Stimulated activated CD4-positive, alpha-beta T cell treated with anti-CD3 and anti-CD28 coated beads, Interleukin-15, amount 100 ng/mL, for 48 hours (primary cell): ENCODE measurements at regions not wholly inside any gene's neighbourhood (a gene's known extent, or its start where the extent isn't known, plus 50 kb on each side); places are given as distances from the start of the nearest gene placed in this dataset.

Source experiments
- DNase-seq, 2 donors: peaks; one replicate each; pipeline ENCODE4 v3.0.0-alpha.2; 2020; ENCODE audit warnings: low read depth in 2 of 2

DNA sequence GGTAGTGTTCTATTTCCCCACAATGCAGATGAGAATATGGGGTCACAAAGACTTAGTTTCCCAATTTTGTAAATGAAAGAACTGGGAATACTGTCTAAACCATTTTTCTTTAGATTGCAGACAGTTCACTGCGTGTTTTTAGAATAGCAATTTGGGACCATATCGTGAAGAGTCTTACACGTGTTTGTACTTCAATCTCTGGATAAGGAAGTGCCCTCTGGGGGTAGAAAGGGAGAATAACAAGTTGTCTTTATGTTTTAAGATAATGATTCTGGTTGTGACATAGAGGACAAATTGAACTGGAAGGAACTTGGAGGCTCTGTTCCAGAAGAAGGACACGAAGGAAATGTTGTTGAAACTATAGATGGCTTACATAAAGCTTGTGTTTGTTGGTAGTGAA, 457.7 kb downstream of the CBLN2 start:
- DNase-seq = no peak

DNA sequence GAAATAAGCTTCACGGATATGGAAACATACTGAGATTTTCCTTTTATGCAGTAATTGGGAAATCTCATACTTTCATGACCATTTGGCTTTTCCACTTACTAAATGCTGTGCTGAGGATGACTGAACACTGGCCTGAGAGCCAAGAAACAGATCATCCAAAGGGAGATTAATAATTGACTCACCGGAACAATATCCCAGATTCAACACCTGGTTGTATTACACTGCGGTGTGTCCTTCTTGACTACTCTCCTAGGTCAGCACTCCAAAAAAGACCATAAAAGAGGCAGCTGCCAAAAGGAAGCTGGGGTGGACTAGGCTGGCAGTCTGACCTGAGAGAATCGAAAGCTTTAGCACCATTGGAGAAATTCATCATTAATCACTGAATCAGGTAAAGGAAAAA, 469.1 kb downstream of the CBLN2 start:
- DNase-seq = no peak

DNA sequence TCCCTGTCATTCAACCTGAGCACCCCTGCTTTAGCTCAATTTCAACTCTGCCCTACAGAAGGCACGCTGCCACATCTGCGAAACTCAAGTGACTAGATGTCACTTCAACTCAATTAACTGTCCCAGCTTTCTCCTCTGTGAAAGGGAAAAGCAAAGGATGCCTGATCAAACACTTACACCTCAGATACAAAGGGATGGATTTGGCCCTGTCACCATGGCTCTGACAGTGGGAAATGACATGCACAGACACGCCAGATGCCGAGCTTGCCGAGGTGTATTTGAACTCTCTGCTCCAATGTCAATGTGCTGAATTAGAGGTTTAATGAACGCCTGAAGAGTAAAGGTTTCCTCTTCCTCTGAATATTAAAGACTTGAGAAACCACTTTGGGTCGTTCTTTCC, 481.1 kb downstream of the CBLN2 start:
- DNase-seq = no peak

DNA sequence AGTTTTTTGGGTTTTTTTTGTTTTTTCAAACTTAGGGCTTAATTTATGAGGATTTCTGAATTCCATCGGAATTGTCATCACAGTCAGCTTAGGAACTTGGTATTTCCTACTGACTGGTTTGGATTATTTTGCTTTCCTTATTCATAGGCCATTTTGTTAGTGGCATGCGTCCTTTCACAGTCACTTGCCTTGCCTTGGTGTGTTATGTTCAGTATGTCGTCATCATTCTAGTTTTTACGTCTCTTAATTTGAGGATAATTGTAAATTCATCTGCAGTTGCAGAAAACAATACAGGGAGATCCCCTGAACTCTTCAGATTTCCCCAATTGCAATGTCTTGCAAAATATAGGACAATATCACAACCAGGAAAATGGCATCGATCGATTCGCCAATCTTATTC, 485.3 kb downstream of the CBLN2 start:
- DNase-seq = no peak

DNA sequence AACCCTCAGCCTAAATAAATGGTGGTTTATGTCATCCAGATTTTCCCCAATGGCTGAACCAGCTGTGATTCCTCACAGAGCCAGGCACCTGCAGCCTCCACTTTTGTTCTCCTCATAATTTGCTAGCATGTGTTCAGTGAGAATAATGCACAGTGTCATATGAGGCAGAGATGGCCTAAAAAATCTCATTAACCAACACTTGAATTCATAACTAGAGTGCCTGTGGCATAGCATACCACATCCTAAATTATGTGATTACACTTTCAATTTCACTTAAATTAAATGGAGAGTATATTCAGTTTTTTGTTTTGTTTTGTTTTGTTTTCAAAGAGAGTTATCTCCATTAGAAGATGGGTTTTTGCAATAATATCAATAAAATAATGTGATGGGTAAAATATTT, 488.0 kb downstream of the CBLN2 start:
- DNase-seq = no peak

DNA sequence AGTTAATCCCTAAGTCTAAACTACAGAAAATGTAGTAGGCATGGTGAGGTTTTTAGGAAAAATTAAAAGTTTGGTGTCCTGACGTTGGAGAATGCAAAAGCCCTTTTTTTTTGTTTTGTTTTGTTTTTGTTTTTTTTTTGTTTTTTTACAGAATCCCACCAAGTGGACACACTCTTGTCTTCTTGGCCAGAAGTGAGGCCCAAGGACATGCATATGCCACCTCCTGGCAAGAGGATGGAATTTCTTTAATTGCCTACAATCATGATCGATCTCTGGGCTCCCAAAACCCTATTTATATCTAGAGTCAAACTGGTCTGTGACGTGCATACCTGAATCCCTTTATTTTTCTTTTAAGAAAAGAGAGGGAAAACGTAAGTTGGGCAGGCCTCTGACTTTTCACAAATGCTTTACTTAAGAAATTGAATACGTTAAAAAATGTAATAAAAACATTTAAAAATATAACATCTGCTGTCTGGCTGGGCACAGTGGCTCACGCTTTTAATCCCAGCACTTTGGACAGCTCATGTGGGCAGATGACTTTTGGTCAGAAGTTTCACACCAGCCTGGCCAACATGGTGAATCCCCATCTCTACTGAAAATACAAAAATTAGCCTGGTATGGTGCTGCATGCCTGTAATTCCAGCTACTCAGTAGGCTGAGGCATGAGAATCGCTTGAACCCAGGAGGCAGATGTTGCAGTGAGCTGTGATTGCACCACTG, 502.7 kb downstream of the CBLN2 start:
- DNase-seq = no peak

DNA sequence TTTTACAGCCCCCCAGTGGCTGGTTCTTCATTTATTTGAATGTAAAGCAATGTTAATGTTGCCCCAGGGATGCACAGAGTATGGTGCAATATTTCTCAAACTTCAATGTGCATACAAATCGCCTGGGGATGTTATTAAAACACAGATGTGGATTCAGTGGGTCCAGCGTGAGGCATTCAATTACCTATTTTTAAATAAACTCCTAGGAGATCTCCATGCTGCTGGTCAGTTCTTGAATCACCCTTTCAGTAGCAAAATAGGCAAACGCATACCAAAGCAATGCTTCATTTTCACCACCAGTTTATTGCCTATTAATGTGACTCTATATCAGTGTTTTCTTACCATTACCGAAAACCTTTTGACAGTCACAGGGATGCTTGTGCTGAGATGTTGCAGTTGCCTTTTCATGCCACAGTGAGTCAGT, 530.7 kb downstream of the CBLN2 start:
- no peak for DNase-seq

DNA sequence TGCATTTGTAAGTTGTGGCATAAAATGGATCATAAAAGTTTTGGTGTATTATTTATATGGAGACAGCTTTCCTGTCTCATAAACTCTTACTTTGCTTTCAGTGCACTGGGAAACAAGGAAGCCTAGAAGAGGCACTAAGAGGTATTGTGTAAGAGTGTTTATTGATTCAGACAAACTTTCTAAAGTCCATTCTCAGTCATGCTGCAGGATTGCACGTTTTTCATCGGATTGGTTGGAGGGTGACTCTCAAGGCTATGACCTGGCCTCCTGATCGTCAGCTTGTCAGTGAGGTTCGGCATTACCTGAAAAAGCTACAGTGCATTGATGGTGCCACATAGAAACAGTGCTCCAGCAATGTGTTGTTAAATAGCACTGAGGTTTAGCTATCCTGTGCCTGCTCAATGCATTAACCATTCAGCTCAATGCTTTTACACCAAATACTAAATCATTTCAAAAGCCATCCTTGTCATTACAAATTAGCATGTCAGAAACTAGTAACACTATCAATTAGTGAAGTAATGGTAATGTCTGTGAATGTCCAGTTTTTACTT, 545.5 kb downstream of the CBLN2 start:
- no peak for DNase-seq

DNA sequence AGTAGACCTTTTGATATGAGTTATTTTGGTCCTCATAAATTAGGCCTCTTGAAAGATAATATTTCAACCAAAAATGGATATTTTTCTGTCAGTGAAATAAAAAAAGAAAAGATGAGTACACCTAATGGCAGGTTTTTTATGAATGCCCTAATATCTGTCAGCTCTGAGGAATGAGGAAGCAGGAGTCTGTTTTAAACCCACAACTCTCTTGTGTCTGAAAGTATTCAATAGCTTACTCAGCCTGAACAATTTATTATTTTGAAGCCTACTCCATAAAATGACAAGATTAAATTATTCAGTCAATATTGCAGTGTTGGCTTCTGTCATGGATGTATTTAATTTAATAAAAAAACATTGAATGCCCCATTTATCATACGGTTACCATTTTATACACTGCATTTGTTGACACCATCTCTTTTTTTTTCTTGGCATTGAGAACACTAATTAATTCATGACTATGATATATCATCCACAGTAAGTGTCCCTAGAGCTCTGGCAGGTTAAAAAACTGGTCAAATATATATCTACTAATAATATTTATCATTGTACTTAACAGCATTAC, 548.2 kb downstream of the CBLN2 start:
- no peak for DNase-seq

DNA sequence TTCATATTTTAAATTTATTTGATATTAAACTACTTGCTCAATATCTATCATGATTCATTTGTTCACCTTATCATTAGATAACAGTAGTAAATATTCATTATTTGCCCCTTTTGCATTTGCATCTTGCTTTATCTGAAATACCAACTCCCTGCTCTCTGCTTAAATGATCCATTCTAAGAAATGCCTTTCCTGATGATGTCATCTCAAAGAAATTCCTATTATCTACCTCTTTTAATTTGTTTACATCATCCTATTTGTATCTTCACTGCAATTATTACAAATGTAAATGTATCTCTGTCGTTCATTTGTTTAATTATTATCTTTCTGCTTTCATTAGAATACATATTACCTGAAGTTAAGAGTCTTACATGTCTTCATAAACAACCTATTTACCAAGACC, 549.9 kb downstream of the CBLN2 start:
- no peak for DNase-seq

DNA sequence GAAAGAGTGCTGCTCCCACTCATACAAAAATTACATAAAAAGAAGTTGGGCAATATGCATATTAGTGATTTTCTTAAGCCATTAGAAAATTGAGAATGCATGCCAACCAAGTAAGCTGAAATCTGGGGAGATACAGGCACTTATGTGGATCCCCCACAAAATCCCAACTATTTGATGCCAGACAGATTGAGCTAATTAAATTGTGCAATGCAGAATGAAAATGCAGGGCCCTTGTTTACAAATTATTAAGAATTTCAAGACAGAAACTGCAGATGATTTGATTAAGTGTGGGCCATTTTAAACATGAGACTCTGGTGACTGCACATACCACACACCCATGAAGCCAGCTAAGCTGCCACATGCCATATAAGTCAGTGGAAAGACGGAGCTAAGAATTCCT, 554.5 kb downstream of the CBLN2 start:
- DNase-seq = no peak

DNA sequence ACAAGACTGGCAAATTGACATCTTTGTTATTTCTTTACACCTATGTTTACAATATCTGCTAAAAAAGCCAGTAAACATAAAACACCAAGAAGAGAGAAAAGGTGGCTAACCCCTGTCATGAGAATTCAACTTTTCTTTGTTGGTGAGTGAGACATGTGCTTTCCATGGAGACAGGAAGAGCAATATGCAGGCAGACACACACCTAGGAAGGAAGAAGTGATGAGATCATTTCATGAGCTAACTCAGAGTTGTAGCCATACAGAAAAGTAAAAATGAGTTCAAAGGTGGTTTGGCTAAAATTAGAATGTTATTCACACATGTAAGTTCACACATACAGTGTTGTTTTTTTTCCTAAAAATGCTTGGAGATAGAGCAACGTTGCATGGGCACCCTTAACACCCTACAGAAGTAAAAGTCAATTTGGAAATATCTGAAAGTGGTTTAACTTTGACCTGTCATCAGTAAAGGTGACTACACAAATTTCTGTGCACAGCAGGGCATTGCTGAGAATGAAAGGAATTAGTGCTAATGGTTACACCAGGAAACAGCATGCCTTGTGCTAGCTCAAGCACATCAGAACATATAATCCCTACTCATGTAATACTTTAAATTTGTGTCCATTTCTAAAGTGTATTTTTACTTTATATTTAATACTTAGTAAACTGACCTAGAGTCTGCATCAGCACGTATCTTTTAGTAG, 557.6 kb downstream of the CBLN2 start:
- DNase-seq = no peak

DNA sequence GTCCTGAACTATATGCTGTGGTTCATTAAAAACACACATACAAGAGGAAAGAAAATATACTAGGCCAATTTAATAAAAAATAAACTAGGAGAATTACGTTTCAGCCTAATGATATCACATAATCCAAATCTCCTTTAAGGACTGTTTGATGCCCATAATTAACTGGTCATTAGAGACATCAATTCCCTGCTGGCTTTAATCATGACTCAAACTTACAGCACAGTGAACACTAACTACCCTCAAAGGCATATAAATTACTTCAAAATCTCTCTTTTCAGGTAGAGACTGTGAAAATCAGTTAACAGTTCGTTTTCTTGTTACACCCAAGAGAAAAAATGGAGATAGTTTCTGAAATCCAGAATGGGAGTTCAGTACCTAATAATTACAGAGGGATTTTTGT, 567.4 kb downstream of the CBLN2 start:
- no peak for DNase-seq

DNA sequence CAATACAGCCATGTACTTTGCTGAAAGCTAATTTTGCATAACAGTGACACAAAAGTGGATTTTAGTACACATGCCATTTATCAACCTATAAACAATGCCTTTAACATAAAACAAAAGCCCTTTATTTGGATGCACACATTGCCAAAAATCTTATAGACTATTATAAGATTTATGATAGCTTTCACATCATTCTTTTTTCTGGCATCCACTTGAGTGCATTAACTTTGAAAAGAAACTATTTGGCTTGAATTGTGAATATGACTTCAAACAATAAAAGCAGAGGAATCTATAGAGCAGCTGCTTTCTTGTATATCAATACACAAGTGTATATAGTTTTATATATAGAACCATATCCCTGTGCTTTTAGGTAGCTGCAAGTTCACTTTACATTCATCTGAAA, 577.4 kb downstream of the CBLN2 start:
- DNase-seq = no peak

DNA sequence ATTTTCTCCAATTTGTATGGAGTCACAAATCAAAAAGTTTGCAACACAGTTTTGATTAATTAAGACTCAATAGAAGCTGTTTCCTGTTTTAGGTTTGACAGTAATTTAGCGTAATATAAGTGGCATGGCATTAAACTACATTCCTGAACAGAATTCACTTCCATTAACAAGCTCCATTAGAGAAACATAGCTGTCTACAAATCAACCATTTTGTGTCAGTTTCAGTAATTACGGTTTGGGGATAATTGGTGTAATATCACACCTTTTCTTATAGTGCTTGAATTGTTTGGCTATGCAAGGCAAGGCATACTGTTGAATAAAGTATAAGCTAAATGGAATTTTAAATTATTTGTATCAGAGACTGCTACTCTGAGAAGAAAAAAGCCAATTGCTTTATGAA, 585.5 kb downstream of the CBLN2 start:
- no peak for DNase-seq

DNA sequence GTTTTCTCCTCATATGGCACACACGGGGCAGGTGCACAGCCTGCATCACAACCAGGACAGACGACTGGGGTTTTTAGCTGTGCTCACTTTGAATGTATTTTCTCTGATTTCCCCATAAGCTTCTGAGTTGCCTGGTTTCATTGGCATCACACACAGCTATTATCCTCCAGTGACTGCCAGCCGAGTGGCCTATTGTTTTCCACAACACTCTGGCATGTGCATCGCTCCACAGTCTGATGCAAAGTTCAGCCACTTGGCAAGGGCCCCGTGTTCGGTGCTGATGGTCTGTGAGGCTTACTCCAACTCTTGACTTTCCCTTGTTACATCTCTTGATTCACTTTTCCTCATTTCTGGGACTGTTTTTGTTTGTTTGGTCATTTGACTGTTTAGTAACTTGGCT, 593.1 kb downstream of the CBLN2 start:
- DNase-seq = no peak

DNA sequence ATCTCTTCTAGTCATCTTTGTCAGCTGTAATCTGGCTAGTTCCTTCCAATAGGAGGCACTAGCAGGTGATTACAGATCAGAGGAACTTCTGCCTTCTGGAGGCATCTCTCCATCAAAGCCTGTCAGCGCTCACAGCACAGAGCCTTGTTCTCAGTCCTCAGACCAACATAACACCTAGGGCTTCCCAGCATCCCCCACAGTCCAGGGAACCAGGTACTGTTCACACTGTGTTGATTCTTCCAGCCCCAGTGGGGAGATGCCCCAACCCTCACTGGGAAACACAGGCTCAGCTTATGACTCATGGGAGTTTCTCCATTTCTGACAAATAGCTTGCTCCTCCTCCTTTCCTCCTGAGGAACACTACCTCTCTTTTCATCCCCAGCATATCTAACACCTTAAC, 601.7 kb downstream of the CBLN2 start:
- DNase-seq = no peak

DNA sequence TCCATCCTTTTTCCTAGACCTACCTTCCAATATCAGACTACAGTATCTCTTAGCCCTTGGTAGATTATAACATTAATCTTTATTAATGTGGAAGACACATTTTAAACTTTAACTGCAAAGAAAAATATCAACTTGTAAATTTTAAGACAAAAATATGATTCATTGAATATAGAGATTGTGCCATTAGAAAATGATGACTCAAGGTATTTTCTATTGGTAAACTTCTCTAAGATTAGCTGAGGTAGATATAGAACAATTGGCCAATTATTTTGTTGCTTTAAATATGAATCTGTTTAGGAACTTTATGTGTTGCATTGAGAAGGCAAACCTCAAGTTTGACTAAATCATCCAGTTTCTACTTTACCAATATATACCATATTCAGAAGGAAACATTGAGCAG, 604.7 kb downstream of the CBLN2 start:
- DNase-seq = no peak

DNA sequence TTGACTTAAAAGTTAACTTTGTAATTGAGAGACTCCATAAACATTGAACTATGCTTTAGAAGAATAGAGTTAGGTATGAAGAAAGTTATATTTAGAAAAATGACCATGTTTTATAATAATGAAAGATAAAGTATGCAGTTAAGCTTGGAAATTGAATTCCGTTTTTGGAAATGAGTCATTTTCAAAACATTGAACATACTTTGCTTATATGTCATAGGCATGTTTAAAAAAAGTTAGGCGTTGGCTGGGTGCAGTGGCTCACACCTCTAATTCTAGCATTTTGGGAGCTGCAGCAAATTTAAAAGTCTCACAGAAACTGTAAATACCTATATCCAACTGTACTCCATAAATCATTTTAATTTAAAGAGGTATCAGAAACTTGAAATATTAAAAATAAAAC, 607.4 kb downstream of the CBLN2 start:
- DNase-seq = no peak

DNA sequence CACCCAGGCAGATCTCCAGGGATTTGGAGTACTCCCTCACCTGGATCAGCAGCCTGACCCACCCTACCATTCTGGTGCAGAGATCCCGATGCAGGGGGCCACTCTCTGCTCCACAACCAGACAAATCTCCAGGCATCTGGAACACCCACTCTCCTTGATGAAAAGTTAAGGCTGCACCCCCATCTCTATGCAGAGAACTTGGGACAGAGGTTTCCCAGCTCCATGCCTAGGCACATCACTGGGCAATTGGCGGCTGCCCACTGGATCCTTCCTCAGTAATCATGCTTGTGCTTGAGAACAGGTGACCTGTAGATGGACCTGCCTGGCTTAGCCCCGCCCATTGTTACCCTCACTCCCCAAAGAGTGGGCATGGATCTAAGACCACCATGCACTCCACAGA, 624.9 kb downstream of the CBLN2 start:
- DNase-seq = no peak

DNA sequence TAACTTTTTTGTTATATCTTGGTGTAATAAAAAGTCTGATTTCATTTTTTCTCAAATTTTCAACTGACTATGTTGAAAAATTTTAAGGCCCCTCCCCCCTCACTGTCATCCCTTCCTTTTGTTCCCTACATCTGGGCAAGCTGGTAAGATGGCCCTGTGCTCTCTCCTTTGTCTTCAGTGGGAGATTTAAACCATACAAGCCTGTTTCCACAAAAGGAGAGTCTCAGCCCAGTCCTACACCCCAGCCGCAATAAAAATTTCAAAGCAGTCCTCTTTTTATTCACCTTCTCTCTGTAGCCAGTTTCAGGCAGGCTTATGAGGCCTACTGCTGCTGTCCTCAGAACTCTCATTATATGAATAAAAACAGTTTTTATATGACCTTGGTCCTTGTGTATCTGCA, 630.5 kb downstream of the CBLN2 start:
- no peak for DNase-seq

DNA sequence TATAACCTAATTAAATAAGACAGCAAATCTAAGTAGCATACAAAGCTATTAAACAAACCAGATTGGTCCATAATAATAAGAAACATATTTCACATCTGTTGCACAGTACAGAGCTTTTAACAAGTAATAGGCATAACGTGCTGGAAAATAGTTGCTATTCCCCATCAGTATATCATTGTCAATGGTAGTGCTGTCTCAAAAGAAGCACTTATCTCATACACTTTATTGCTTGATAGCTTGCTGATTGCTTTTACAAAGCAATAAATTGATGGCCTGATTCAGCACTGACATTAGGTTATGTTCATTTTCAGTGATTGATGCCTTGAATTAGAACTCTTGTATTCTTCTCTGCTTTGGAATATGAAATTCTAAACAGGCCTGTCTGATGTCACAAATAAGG, 641.7 kb downstream of the CBLN2 start:
- DNase-seq = no peak
